ENCODE measurements at regions not wholly inside any gene's neighbourhood (a gene's known extent, or its start where the extent isn't known, plus 50 kb on each side); places are given as distances from the start of the nearest gene placed in this dataset.

- H4K91ac ChIP-seq (ENCODE audit: insufficient read length, low read depth, low read length), result no peak overlapping the region
- no peak for DNase-seq
- H2AK5ac ChIP-seq (ENCODE audit: insufficient read length, low read length), result no peak overlapping the region
- no peak overlapping the region for H3T11ph ChIP-seq (ENCODE audit: low read length)
- no peaks in the 10 kb centered on the region for H4K20me1 ChIP-seq (ENCODE audit: control insufficient read depth, insufficient read depth, insufficient read length)
- peaks cover 10% of the 10 kb centered on the region; the same call in 1 of the 2 replicates for H3K4me1 ChIP-seq (ENCODE audit: insufficient read depth, low read length)
- H3K56ac ChIP-seq (ENCODE audit: insufficient read length, low read depth, low read length), result no peak overlapping the region
- no peak overlapping the region for H3K4ac ChIP-seq (ENCODE audit: low read depth, low read length)
- no peaks in the 10 kb centered on the region for H3K9me3 ChIP-seq (ENCODE audit: control insufficient read depth, low read depth, low read length)
- H3K27me3 Mint-ChIP-seq (ENCODE audit: low read depth), result peaks cover 3% of the 10 kb centered on the region
- H3K4me2 ChIP-seq (ENCODE audit: insufficient read depth, insufficient read length, low read length), result no peak overlapping the region
- peak overlapping the region; percentile 60; the same call in 1 of the 2 replicates for H3K14ac ChIP-seq (ENCODE audit: insufficient read depth, low read length)
- no peaks in the 10 kb centered on the region; a peak in 1 of 5 replicates for H3K9me3 Mint-ChIP-seq
- H3K27me3 ChIP-seq (ENCODE audit: insufficient read depth, low read length), result no peaks in the 10 kb centered on the region
- no peaks in the 10 kb centered on the region for H3K79me2 ChIP-seq (ENCODE audit: insufficient read depth, low read length)
- no peak overlapping the region for H2BK20ac ChIP-seq (ENCODE audit: low read depth, low read length, poor library complexity, severe bottlenecking)
- H3K23me2 ChIP-seq (ENCODE audit: insufficient read length, low read depth, low read length, poor library complexity, severe bottlenecking), result no peaks in the 10 kb centered on the region
- H3K23ac ChIP-seq (ENCODE audit: insufficient read length, low read depth, low read length), result no peak overlapping the region
- no peak overlapping the region for H2BK5ac ChIP-seq (ENCODE audit: insufficient read length, low read length)
- H2BK12ac ChIP-seq (ENCODE audit: insufficient read length, low read depth, low read length), result no peak overlapping the region
- no peak overlapping the region for H3K18ac ChIP-seq (ENCODE audit: insufficient read length, low read depth, low read length)
- H3K9ac ChIP-seq (ENCODE audit: extremely low read depth, insufficient read length, low read length), result no peak overlapping the region
- H2BK15ac ChIP-seq (ENCODE audit: low read depth, low read length), result no peak overlapping the region
- no peak overlapping the region for H4K5ac ChIP-seq (ENCODE audit: insufficient read length, low read depth, low read length)
- H2AFZ ChIP-seq (ENCODE audit: low read length), result no peak overlapping the region
- H2BK120ac ChIP-seq (ENCODE audit: low read depth, low read length, poor library complexity, severe bottlenecking), result no peak overlapping the region
- no peaks in the 10 kb centered on the region for H3K79me1 ChIP-seq (ENCODE audit: insufficient read depth, low read depth, low read length, poor library complexity, severe bottlenecking)
- TF ChIP-seq CTCF (conservative IDR thresholded peaks at IDR 0.05), result no peak
- H3K4me1 Mint-ChIP-seq, result peaks cover 27 to 32% of the 10 kb centered on the region in 2 experiments
- no peak overlapping the region for H4K8ac ChIP-seq (replicated peaks; ENCODE audit: insufficient read length, low read depth, low read length)
- whole genome bisulfite sequencing (ENCODE audit: extremely low coverage, insufficient read length, low lambda C conversion rate), result no CpG with 5 or more reads among the region's 9 CpGs
- no peaks in the 10 kb centered on the region for H3K36me3 Mint-ChIP-seq (ENCODE audit: insufficient read depth in 1 of 3, low read depth in 3 of 3)
- H3K27ac ChIP-seq (ENCODE audit: insufficient read length, low read depth, low read length), result no peak overlapping the region
- peak overlapping the region in 1 of 3 experiments; percentile 23; a peak in 1 of 7 replicates for H3K27ac Mint-ChIP-seq
- H3K4me3 Mint-ChIP-seq, result no peak overlapping the region
These were observed 137.0 kb downstream of the MRPL14 start for GRCh38 chr6:43990275-43990626.
